ENCODE measurements at regions not wholly inside any gene's neighbourhood (a gene's known extent, or its start where the extent isn't known, plus 50 kb on each side); places are given as distances from the start of the nearest gene placed in this dataset.

DNA sequence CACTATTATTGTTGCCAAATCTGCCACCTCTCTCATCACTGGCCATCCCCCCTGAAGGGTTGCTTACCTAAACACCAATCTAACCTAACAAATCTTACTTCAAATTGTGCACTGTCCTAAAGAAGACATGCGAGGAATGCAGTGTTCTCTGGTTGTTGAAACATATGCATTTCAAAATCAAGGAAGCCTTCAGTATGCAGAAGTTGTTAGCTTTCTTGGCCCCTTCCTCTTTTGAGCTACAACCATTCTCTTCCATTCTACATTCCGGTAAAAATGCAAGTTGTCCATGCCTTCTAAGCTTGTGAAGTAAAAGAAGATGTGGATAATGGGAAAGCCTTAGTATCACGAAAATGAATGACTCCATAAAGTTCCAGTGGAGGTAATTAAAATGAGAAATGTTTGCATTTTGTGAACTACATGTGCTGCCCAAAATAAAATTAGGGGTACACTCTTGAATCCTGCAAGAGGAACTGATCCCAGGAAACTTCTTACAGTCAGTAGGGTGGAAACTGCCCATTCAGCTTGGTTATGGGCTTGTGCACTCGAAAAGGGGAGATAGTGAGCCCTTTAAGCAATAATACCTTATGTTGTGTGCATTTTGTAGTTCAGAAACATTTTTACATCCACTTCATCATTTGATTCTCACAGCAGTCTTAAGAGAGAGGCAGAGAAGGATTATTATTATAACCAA, 77.6 kb upstream of the ADRB2 start:
- H3K4me1 ChIP-seq (ENCODE audit: control insufficient read depth, insufficient read depth, low read length): no peaks in the 10 kb centered on the region
- no peak overlapping the region for H2BK120ac ChIP-seq (ENCODE audit: low read depth, low read length)
- BruUV-seq (replicated peaks): no TSS peak
- no peaks in the 10 kb centered on the region for H3K9me3 ChIP-seq (ENCODE audit: control insufficient read depth, insufficient read depth, low read length)
- no peak overlapping the region for H2AK5ac ChIP-seq (ENCODE audit: low read depth, low read length)
- H3K27ac ChIP-seq (ENCODE audit: insufficient read depth, low read length): no peak overlapping the region
- H2BK15ac ChIP-seq (ENCODE audit: low read depth, low read length): no peak overlapping the region
- H3K9me1 ChIP-seq (ENCODE audit: insufficient read depth, low read length): no peaks in the 10 kb centered on the region
- no peak overlapping the region for H3K4me2 ChIP-seq (ENCODE audit: low read depth, low read length)
- intact Hi-C loops (cut with micrococcal nuclease): no loop called here
- H4K5ac ChIP-seq (ENCODE audit: low read depth, low read length): no peak overlapping the region
- no peak overlapping the region for H3K9ac ChIP-seq (ENCODE audit: low read depth, low read length)
- H3K18ac ChIP-seq (ENCODE audit: low read depth, low read length): no peak overlapping the region
- dilution Hi-C loops (cut with HindIII; ENCODE audit: low sequenced_read_pairs, unreplicated experiment): no loop called here
- H2AK9ac ChIP-seq (replicated peaks; ENCODE audit: low read depth, low read length, poor library complexity): no peak overlapping the region
- no peak overlapping the region for H3K56ac ChIP-seq (ENCODE audit: extremely low read depth, insufficient read depth, low read length)
- no peaks in the 10 kb centered on the region for H3K27me3 ChIP-seq (ENCODE audit: control insufficient read depth, insufficient read depth, low read length)
- no peaks in the 10 kb centered on the region for H3K79me1 ChIP-seq (ENCODE audit: low read depth in 1 of 2, low read length in 2 of 2)
- no peak overlapping the region for H3K4me3 ChIP-seq (ENCODE audit: insufficient read depth, low read depth, low read length)
- no peak for ATAC-seq (ENCODE audit: low read depth)
- H3K23ac ChIP-seq (ENCODE audit: low read depth, low read length): no peak overlapping the region
- no peak overlapping the region for H3K4ac ChIP-seq (ENCODE audit: low read depth, low read length)
- POLR2A ChIA-PET (ENCODE audit: unreplicated experiment): no interaction called here
- 100% methylated on average over 1 of the region's 4 CpGs; no CpG with 5 or more reads in 1 of the 2 experiments for WGBS, 2 experiments (ENCODE audit: extremely low coverage in 2 of 2, insufficient read length in 1 of 2)
- H3K36me3 ChIP-seq (ENCODE audit: control insufficient read depth, insufficient read depth, low read length): no peaks in the 10 kb centered on the region
- H4K20me1 ChIP-seq (ENCODE audit: insufficient read depth, low read length): no peaks in the 10 kb centered on the region
- TF ChIP-seq BHLHE40 (IDR thresholded peaks at IDR 0.05; ENCODE audit: low read depth, low read length) (no peak), RFX5 (IDR thresholded peaks at IDR 0.05; ENCODE audit: low read depth, low read length) (no peak), CEBPB (IDR thresholded peaks at IDR 0.05; ENCODE audit: low read depth, low read length) (no peak), POLR2A (IDR thresholded peaks at IDR 0.05; ENCODE audit: low read depth, low read length) (no peak), MAZ (IDR thresholded peaks at IDR 0.05; ENCODE audit: borderline replicate concordance, low read depth, low read length) (no peak), MAFK (IDR thresholded peaks at IDR 0.05; ENCODE audit: low read depth, low read length) (no peak), SMC3 (IDR thresholded peaks at IDR 0.05; ENCODE audit: low read depth, low read length) (no peak), FOS (IDR thresholded peaks at IDR 0.05; ENCODE audit: low read depth, low read length) (no peak), CHD1 (IDR thresholded peaks at IDR 0.05; ENCODE audit: low read depth, low read length) (no peak), MXI1 (IDR thresholded peaks at IDR 0.05; ENCODE audit: borderline replicate concordance, low read depth, low read length) (no peak), RCOR1 (IDR thresholded peaks at IDR 0.05; ENCODE audit: insufficient replicate concordance, low read length) (no peak), RAD21 (IDR thresholded peaks at IDR 0.05; ENCODE audit: low read length) (no peak), NFE2L2 (IDR thresholded peaks at IDR 0.05; ENCODE audit: low read depth, low read length) (no peak)
- TF ChIP-seq, protein P1, sequence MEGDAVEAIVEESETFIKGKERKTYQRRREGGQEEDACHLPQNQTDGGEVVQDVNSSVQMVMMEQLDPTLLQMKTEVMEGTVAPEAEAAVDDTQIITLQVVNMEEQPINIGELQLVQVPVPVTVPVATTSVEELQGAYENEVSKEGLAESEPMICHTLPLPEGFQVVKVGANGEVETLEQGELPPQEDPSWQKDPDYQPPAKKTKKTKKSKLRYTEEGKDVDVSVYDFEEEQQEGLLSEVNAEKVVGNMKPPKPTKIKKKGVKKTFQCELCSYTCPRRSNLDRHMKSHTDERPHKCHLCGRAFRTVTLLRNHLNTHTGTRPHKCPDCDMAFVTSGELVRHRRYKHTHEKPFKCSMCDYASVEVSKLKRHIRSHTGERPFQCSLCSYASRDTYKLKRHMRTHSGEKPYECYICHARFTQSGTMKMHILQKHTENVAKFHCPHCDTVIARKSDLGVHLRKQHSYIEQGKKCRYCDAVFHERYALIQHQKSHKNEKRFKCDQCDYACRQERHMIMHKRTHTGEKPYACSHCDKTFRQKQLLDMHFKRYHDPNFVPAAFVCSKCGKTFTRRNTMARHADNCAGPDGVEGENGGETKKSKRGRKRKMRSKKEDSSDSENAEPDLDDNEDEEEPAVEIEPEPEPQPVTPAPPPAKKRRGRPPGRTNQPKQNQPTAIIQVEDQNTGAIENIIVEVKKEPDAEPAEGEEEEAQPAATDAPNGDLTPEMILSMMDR (conservative IDR thresholded peaks at IDR 0.05; ENCODE audit: low read depth, low read length): no peak
- TF ChIP-seq, protein P2, sequence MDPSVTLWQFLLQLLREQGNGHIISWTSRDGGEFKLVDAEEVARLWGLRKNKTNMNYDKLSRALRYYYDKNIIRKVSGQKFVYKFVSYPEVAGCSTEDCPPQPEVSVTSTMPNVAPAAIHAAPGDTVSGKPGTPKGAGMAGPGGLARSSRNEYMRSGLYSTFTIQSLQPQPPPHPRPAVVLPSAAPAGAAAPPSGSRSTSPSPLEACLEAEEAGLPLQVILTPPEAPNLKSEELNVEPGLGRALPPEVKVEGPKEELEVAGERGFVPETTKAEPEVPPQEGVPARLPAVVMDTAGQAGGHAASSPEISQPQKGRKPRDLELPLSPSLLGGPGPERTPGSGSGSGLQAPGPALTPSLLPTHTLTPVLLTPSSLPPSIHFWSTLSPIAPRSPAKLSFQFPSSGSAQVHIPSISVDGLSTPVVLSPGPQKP (IDR thresholded peaks at IDR 0.05; ENCODE audit: borderline replicate concordance, low read depth, low read length): no peak
- TF ChIP-seq, protein P3, sequence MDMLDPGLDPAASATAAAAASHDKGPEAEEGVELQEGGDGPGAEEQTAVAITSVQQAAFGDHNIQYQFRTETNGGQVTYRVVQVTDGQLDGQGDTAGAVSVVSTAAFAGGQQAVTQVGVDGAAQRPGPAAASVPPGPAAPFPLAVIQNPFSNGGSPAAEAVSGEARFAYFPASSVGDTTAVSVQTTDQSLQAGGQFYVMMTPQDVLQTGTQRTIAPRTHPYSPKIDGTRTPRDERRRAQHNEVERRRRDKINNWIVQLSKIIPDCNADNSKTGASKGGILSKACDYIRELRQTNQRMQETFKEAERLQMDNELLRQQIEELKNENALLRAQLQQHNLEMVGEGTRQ (IDR thresholded peaks at IDR 0.05; ENCODE audit: low read depth, low read length): no peak
- no peak overlapping the region for H2AFZ ChIP-seq (replicated peaks; ENCODE audit: low read length, poor library complexity)
- H2BK20ac ChIP-seq (ENCODE audit: low read depth, low read length): no peak overlapping the region
- H2BK5ac ChIP-seq (ENCODE audit: low read depth, low read length, poor library complexity, severe bottlenecking): no peak overlapping the region
- H3K14ac ChIP-seq (replicated peaks; ENCODE audit: low read depth, low read length): no peak overlapping the region
- DNase-seq: no peak
- CTCF ChIA-PET: interaction anchor here (0.6 to 0.9 kb wide), 2 partner anchors 247 to 329 kb away, joined by 3 to 4 read pairs; no protein-coding TSS in a partner anchor
- in situ Hi-C loops (cut with MboI; ENCODE audit: low sequenced_read_pairs): no loop called here
- no peak overlapping the region for H4K91ac ChIP-seq (ENCODE audit: insufficient read depth, low read depth, low read length)
- H4K8ac ChIP-seq (ENCODE audit: low read depth in 2 of 2, low read length in 2 of 2): no peak overlapping the region
